MM.1S (cell line): ENCODE measurements at regions not wholly inside any gene's neighbourhood (a gene's known extent, or its start where the extent isn't known, plus 50 kb on each side); places are given as distances from the start of the nearest gene placed in this dataset.

Experiments used
- DNase-seq: peaks from one replicate; pipeline ENCODE4 v3.0.0-alpha.2; 2015
- H2AFZ ChIP-seq: fragments of 300-600 bp; sonication (generic); 2 replicates; pipeline ENCODE4 v1.6.0; 2016; ENCODE audit warnings: antibody characterized with exemption, low read length
- H3F3A ChIP-seq: fragments of 300-600 bp; sonication (generic); 2 replicates; pipeline ENCODE4 v1.6.1; 2016; ENCODE audit warnings: mild to moderate bottlenecking, antibody characterized with exemption, low read length, moderate library complexity, mixed read lengths; ENCODE audit not compliant: insufficient read depth
- H3K27ac ChIP-seq: fragments of 300-600 bp; sonication (generic); 2 replicates; pipeline ENCODE4 v1.5.1; 2016; ENCODE audit warnings: mild to moderate bottlenecking, low read length
- H3K27me3 ChIP-seq: fragments of 300-600 bp; sonication (generic); replicated peaks from 2 replicates; pipeline ENCODE4 v1.6.0; 2016; ENCODE audit warnings: low read length; ENCODE audit not compliant: insufficient read depth
- H3K36me3 ChIP-seq: fragments of 300-600 bp; sonication (generic); replicated peaks from 2 replicates; pipeline ENCODE4 v1.6.1; 2016; ENCODE audit warnings: mild to moderate bottlenecking, low read length, mixed read lengths; ENCODE audit not compliant: insufficient read depth
- H3K4me1 ChIP-seq: fragments of 300-600 bp; sonication (generic); 2 replicates; pipeline ENCODE4 v1.6.1; 2016; ENCODE audit warnings: low read length, mixed read lengths
- H3K4me2 ChIP-seq: fragments of 300-600 bp; sonication (generic); 2 replicates; pipeline ENCODE4 v1.6.0; 2016; ENCODE audit warnings: low read depth, low read length
- H3K4me3 ChIP-seq: fragments of 300-600 bp; sonication (generic); 2 replicates; pipeline ENCODE4 v1.5.1; 2016; ENCODE audit warnings: low read length, mixed read lengths
- H3K79me2 ChIP-seq: fragments of 300-600 bp; sonication (generic); 2 replicates; pipeline ENCODE4 v1.6.1; 2016; ENCODE audit warnings: mixed run types, low read length, mixed read lengths
- H3K9ac ChIP-seq: fragments of 300-600 bp; sonication (generic); 2 replicates; pipeline ENCODE4 v1.6.1; 2016; ENCODE audit warnings: low read length, mixed read lengths
- H3K9me2 ChIP-seq: fragments of 300-600 bp; sonication (generic); replicated peaks from 2 replicates; pipeline ENCODE4 v1.6.1; 2016; ENCODE audit warnings: mild to moderate bottlenecking, low read length, mixed read lengths; ENCODE audit not compliant: insufficient read depth
- H3K9me3 ChIP-seq: fragments of 300-600 bp; sonication (generic); replicated peaks from 2 replicates; pipeline ENCODE4 v1.6.1; 2016; ENCODE audit warnings: mild to moderate bottlenecking, low read length, mixed read lengths; ENCODE audit not compliant: insufficient read depth
- H4K20me1 ChIP-seq: fragments of 300-600 bp; sonication (generic); 2 replicates; pipeline ENCODE4 v1.6.1; 2016; ENCODE audit warnings: mild to moderate bottlenecking, low read length, moderate library complexity, mixed read lengths; ENCODE audit not compliant: insufficient read depth
- CTCF ChIP-seq: fragments of 300-600 bp; sonication (generic); IDR thresholded peaks from 2 replicates; pipeline ENCODE4 v1.5.1; 2016; ENCODE audit warnings: antibody characterized with exemption, low read length, mixed read lengths
- EZH2 ChIP-seq: fragments of 300-600 bp; sonication (generic); optimal IDR thresholded peaks from 2 replicates; pipeline ENCODE3; 2017; ENCODE audit warnings: low read depth, mild to moderate bottlenecking, antibody characterized with exemption, low read length, mixed read lengths
- EZH2phosphoT487 ChIP-seq: fragments of 300-600 bp; sonication (generic); IDR thresholded peaks from 2 replicates; pipeline ENCODE4 v1.6.1; 2018; ENCODE audit warnings: antibody characterized with exemption, low read length

- no peaks in the 10 kb centered on the region for H3K9me3 ChIP-seq
- no peaks in the 10 kb centered on the region for H3K79me2 ChIP-seq
- H3K9ac ChIP-seq: no peak overlapping the region
- no peaks in the 10 kb centered on the region for H3F3A ChIP-seq
- H3K9me2 ChIP-seq: no peaks in the 10 kb centered on the region
- no peak overlapping the region for H3K27ac ChIP-seq
- no peaks in the 10 kb centered on the region for H3K4me1 ChIP-seq
- no peak overlapping the region for H3K4me3 ChIP-seq
- no peak overlapping the region for H2AFZ ChIP-seq
- DNase-seq: no peak
- no peak overlapping the region for H3K4me2 ChIP-seq
- H3K27me3 ChIP-seq: no peaks in the 10 kb centered on the region
- no peak for TF ChIP-seq CTCF
- TF ChIP-seq EZH2: no peak
- no peak for TF ChIP-seq EZH2phosphoT487
- H3K36me3 ChIP-seq: no peaks in the 10 kb centered on the region
- H4K20me1 ChIP-seq: no peaks in the 10 kb centered on the region
These were observed 181.7 kb downstream of the RSL24D1 start for GRCh38 chr15:55015093-55015445.

- H3K9me2 ChIP-seq: no peaks in the 10 kb centered on the region
- no peaks in the 10 kb centered on the region for H3K36me3 ChIP-seq
- TF ChIP-seq EZH2phosphoT487 (no peak), EZH2 (no peak), CTCF (no peak)
- H3K79me2 ChIP-seq: no peaks in the 10 kb centered on the region
- no peaks in the 10 kb centered on the region for H3K4me1 ChIP-seq
- H3K4me2 ChIP-seq: no peak overlapping the region
- H3K9me3 ChIP-seq: no peaks in the 10 kb centered on the region
- DNase-seq: no peak
- H2AFZ ChIP-seq: no peak overlapping the region
- no peaks in the 10 kb centered on the region for H4K20me1 ChIP-seq
- no peaks in the 10 kb centered on the region for H3F3A ChIP-seq
- H3K4me3 ChIP-seq: no peak overlapping the region
- no peaks in the 10 kb centered on the region for H3K27me3 ChIP-seq
- H3K9ac ChIP-seq: no peak overlapping the region
- no peak overlapping the region for H3K27ac ChIP-seq
These were observed 182.2 kb downstream of the RSL24D1 start for GRCh38 chr15:55014391-55015092.

GRCh38 chr15:55008421-55008820, 188.3 kb downstream of the RSL24D1 start:
- no peak for DNase-seq
- Histone ChIP-seq H3K9me3 (no peaks in the 10 kb centered on the region), H4K20me1 (no peaks in the 10 kb centered on the region), H3K4me3 (no peak overlapping the region), H3K9ac (no peak overlapping the region), H3K36me3 (no peaks in the 10 kb centered on the region), H3K9me2 (no peaks in the 10 kb centered on the region), H2AFZ (no peak overlapping the region), H3K27ac (no peak overlapping the region), H3K27me3 (no peaks in the 10 kb centered on the region), H3F3A (no peaks in the 10 kb centered on the region), H3K79me2 (no peaks in the 10 kb centered on the region), H3K4me1 (no peaks in the 10 kb centered on the region), H3K4me2 (no peak overlapping the region)
- TF ChIP-seq EZH2phosphoT487: no peak
- TF ChIP-seq CTCF: no peak
- no peak for TF ChIP-seq EZH2
